ENCODE measurements at regions not wholly inside any gene's neighbourhood (a gene's known extent, or its start where the extent isn't known, plus 50 kb on each side); places are given as distances from the start of the nearest gene placed in this dataset.

DNA sequence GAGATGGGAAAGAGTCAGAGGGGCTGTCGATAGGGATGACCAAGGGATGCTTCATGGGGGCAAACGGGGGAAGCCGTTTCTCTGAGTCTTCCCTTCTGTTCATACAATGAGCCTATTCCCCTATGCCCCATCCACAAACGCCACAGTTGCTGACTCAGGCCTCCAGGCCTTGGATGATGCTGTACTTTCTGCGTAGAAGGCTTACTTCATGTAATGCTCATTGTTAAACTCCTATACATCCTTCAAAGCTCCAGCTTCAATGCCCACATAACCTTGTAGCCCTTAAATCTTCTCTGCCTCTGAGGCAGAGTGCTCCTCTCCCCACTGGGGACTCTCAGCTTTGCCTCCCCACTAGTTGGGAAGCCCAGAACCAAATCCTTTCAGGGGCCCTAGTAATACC is 120.3 kb downstream of the PTPRS start:
- no peak overlapping the region for H3K27ac ChIP-seq (ENCODE audit: low read depth in 2 of 2, low read length in 2 of 2)
- no peak overlapping the region for H3K4me3 ChIP-seq (ENCODE audit: low read length in 3 of 3)
- FAIRE-seq (no peak), DNase-seq (no peak)
- H3K27me3 ChIP-seq (ENCODE audit: control insufficient read depth, insufficient read depth, low read length), result no peaks in the 10 kb centered on the region
- TF ChIP-seq, protein P1, sequence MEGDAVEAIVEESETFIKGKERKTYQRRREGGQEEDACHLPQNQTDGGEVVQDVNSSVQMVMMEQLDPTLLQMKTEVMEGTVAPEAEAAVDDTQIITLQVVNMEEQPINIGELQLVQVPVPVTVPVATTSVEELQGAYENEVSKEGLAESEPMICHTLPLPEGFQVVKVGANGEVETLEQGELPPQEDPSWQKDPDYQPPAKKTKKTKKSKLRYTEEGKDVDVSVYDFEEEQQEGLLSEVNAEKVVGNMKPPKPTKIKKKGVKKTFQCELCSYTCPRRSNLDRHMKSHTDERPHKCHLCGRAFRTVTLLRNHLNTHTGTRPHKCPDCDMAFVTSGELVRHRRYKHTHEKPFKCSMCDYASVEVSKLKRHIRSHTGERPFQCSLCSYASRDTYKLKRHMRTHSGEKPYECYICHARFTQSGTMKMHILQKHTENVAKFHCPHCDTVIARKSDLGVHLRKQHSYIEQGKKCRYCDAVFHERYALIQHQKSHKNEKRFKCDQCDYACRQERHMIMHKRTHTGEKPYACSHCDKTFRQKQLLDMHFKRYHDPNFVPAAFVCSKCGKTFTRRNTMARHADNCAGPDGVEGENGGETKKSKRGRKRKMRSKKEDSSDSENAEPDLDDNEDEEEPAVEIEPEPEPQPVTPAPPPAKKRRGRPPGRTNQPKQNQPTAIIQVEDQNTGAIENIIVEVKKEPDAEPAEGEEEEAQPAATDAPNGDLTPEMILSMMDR (IDR thresholded peaks at IDR 0.05; ENCODE audit: borderline replicate concordance, extremely low read depth, insufficient read depth), result no peak
- H3K9me3 ChIP-seq (ENCODE audit: control insufficient read depth in 2 of 3, insufficient read depth in 1 of 3, low read length in 3 of 3), result no peaks in the 10 kb centered on the region
- intact Hi-C loops (cut with DNase I), result no loop called here
- H3K9ac ChIP-seq (ENCODE audit: low read length in 3 of 3), result no peak overlapping the region
- H3K4me1 ChIP-seq (ENCODE audit: control insufficient read depth in 2 of 3, insufficient read depth in 2 of 3, low read depth in 1 of 3, low read length in 3 of 3), result no peaks in the 10 kb centered on the region
- H3K36me3 ChIP-seq (ENCODE audit: control insufficient read depth in 2 of 3, insufficient read depth in 3 of 3, low read length in 3 of 3), result peaks cover 14 to 42% (median 27%) of the 10 kb centered on the region in 3 donors

DNA sequence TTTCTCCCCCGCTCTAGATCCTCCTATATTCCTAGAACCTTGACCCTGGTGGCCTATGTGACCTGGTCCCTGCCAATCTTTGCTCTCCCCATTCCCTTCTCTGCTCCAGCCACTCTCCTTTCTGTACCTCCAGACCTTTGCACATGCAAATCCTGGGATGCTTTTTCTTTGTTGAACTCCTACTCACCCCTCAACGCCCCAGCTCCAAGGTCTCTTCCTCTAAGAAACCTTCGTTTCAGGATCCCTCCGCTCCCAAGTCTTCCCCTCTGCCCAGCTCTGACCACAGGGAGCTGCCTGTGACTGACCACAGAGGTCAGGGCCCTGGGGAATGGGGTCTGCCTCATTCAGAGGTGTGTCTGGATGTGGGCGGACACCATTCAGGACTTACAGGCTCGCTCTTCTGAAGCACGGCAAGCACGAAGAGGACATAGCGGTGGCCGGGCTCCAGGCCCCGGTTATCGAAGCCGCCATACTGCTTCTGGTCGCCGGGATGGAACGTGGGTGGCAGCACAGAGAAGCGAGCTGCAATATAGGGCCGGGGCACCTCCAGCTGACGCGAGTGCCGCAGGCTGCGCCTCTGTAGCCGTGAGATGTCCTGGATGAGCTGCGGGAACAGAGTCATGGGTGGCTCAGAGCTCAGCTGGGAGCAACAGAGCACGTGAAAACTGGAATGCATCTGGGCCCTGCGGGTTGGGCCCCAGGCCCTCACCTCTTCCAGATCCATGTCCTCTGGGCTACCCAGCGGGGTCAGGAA is 120.9 kb downstream of the PTPRS start:
- no peaks in the 10 kb centered on the region for H3K27me3 ChIP-seq (ENCODE audit: control insufficient read depth, insufficient read depth, low read length)
- no peak overlapping the region for H3K9ac ChIP-seq (ENCODE audit: low read length in 3 of 3)
- FAIRE-seq (no peak), DNase-seq (no peak)
- TF ChIP-seq, protein P1 (IDR thresholded peaks at IDR 0.05; ENCODE audit: borderline replicate concordance, extremely low read depth, insufficient read depth), result no peak
- no peak overlapping the region for H3K4me3 ChIP-seq (ENCODE audit: low read length in 3 of 3)
- peaks cover 14 to 42% (median 32%) of the 10 kb centered on the region in 3 donors for H3K36me3 ChIP-seq (ENCODE audit: control insufficient read depth in 2 of 3, insufficient read depth in 3 of 3, low read length in 3 of 3)
- no peaks in the 10 kb centered on the region for H3K9me3 ChIP-seq (ENCODE audit: control insufficient read depth in 2 of 3, insufficient read depth in 1 of 3, low read length in 3 of 3)
- H3K4me1 ChIP-seq (ENCODE audit: control insufficient read depth in 2 of 3, insufficient read depth in 2 of 3, low read depth in 1 of 3, low read length in 3 of 3), result no peaks in the 10 kb centered on the region
- intact Hi-C loops (cut with DNase I), result no loop called here
- H3K27ac ChIP-seq (ENCODE audit: low read depth in 2 of 2, low read length in 2 of 2), result no peak overlapping the region

- no peak overlapping the region for H3K9ac ChIP-seq (ENCODE audit: low read length in 3 of 3)
- FAIRE-seq (no peak), DNase-seq (no peak)
- no peak overlapping the region for H3K27ac ChIP-seq (ENCODE audit: low read depth in 2 of 2, low read length in 2 of 2)
- H3K9me3 ChIP-seq (ENCODE audit: control insufficient read depth in 2 of 3, insufficient read depth in 1 of 3, low read length in 3 of 3), result no peaks in the 10 kb centered on the region
- TF ChIP-seq, protein P1 (IDR thresholded peaks at IDR 0.05; ENCODE audit: borderline replicate concordance, extremely low read depth, insufficient read depth), result no peak
- H3K4me1 ChIP-seq (ENCODE audit: control insufficient read depth in 2 of 3, insufficient read depth in 2 of 3, low read depth in 1 of 3, low read length in 3 of 3), result no peaks in the 10 kb centered on the region
- H3K36me3 ChIP-seq (ENCODE audit: control insufficient read depth in 2 of 3, insufficient read depth in 3 of 3, low read length in 3 of 3), result peaks cover 14 to 45% (median 37%) of the 10 kb centered on the region in 3 donors
- H3K4me3 ChIP-seq (ENCODE audit: low read length in 3 of 3), result no peak overlapping the region
- H3K27me3 ChIP-seq (ENCODE audit: control insufficient read depth, insufficient read depth, low read length), result no peaks in the 10 kb centered on the region
- intact Hi-C loops (cut with DNase I), result no loop called here
Measured at GRCh38 chr19:5218963-5219530, 121.6 kb downstream of the PTPRS start.
